OCI-LY1 (cell line): ENCODE measurements at regions not wholly inside any gene's neighbourhood (a gene's known extent, or its start where the extent isn't known, plus 50 kb on each side); places are given as distances from the start of the nearest gene placed in this dataset.

Source experiments
- CTCF ChIP-seq: fragments of 200-600 bp; sonication (generic), shearing (Covaris generic); IDR thresholded peaks from 2 replicates; pipeline ENCODE4 v1.5.1; 2017; ENCODE audit warnings: mild to moderate bottlenecking, antibody characterized with exemption, low read length, moderate library complexity, mixed read lengths
- EZH2 ChIP-seq: fragments of 200-600 bp; sonication (generic), shearing (Covaris generic); IDR thresholded peaks from 2 replicates; pipeline ENCODE4 v1.8.0; 2017; ENCODE audit warnings: borderline replicate concordance, mixed run types, mild to moderate bottlenecking, antibody characterized with exemption, low read length, moderate library complexity, mixed read lengths

DNA sequence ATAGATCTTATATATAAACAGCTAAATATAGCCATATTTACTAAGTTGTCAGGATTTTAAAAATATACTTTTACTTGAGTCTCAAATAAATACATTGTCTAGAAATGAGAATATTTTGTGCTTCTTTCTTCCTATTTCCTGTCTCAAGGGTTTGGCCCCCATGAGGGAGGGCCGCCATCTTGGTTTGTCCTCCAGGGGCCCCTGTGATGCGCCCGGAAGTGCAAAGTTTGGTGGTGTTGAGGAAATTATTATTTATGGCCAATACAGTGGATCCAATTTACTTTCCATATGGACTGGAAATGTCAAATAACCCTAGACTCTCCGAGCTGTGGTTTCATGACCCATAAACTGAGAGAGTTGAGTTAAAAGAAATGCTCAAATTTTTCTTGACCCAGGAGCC lies 104.7 kb upstream of the OTOS start:
- TF ChIP-seq CTCF (no peak), EZH2 (no peak)
